ENCODE measurements at regions not wholly inside any gene's neighbourhood (a gene's known extent, or its start where the extent isn't known, plus 50 kb on each side); places are given as distances from the start of the nearest gene placed in this dataset.

DNA sequence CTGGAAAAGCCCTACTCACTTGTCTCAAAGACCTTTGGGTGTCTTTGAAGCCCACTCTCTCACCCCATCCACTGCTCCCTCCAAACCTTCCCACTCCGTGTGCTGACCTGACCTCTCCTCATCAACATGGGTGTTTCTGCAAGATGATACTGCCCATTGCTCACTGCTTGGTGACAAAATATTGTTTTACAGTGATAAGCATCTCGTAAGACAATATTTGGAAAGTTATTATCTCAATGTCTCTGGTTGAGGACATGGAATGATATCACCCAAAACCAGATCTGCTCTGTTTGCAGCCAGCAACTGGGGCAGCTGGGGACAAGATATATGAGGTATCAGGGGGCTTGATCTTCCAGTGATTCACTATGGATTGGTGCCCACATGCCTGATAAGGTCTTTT, 195.8 kb downstream of the SALL1 start:
- H3K27me3 Mint-ChIP-seq: peaks cover 6 to 19% of the 10 kb centered on the region in 2 donors
- no peak for ATAC-seq
- H3K4me3 Mint-ChIP-seq: no peak overlapping the region
- H3K27ac Mint-ChIP-seq: no peak overlapping the region
- H3K9me3 Mint-ChIP-seq: no peaks in the 10 kb centered on the region
- DNase-seq (ENCODE audit: low spot score): no peak
- H3K4me1 Mint-ChIP-seq (ENCODE audit: low read depth in 2 of 2): no peaks in the 10 kb centered on the region
- no peaks in the 10 kb centered on the region for H3K36me3 Mint-ChIP-seq

GRCh38 chr16:50954469-50954868, 196.6 kb downstream of the SALL1 start:
- Mint-ChIP-seq H3K27me3 (peaks cover 6 to 19% of the 10 kb centered on the region in 2 donors), H3K27ac (no peak overlapping the region), H3K4me1 (ENCODE audit: low read depth in 2 of 2) (no peaks in the 10 kb centered on the region), H3K9me3 (no peaks in the 10 kb centered on the region), H3K4me3 (no peak overlapping the region), H3K36me3 (no peaks in the 10 kb centered on the region)
- no peak for DNase-seq (ENCODE audit: low spot score)
- no peak for ATAC-seq

GRCh38 chr16:50953290-50953689, 197.8 kb downstream of the SALL1 start:
- H3K9me3 Mint-ChIP-seq: no peaks in the 10 kb centered on the region
- peaks cover 6 to 19% of the 10 kb centered on the region in 2 donors for H3K27me3 Mint-ChIP-seq
- H3K36me3 Mint-ChIP-seq: no peaks in the 10 kb centered on the region
- H3K27ac Mint-ChIP-seq: no peak overlapping the region
- ATAC-seq: no peak
- no peak overlapping the region for H3K4me3 Mint-ChIP-seq
- no peak for DNase-seq (ENCODE audit: low spot score)
- H3K4me1 Mint-ChIP-seq (ENCODE audit: low read depth in 2 of 2): no peaks in the 10 kb centered on the region

- Mint-ChIP-seq H3K27ac (no peak overlapping the region), H3K36me3 (no peaks in the 10 kb centered on the region)
- ATAC-seq: no peak
These were observed 200.1 kb downstream of the SALL1 start for GRCh38 chr16:50950955-50951354.

DNA sequence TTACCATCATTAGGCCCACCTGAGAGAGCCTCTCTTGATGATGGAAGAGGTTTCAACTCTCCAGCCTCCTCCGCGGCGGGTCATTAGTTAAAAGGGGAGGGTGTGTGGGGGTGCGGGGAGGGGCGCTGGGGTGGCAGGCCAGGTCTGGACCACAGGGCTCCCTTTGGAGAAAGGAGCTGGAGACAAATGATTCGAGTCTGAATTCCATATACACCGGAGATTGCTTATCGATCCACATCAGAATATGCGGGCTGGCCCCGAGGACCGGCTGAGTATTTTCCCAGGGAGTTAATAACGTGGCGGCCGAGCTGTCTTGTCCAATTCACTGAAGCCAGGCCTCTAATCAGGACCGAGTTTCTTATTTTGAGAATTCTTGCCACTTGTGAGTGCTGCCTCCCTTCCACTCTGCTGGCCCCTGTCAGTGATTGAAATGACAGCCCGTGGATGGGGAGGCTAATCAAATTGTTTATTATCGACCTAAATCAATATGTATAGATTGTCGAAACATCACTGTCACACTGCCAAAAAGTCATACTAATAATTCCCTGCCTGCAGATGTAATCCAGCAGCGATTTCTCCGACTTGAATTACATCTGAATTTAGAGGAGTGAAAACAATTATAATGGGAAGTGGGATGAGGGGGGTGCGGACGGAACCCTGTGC, 202.7 kb downstream of the SALL1 start:
- Mint-ChIP-seq H3K27me3 (peaks cover 4 to 15% of the 10 kb centered on the region in 2 donors), H3K36me3 (no peaks in the 10 kb centered on the region), H3K4me1 (ENCODE audit: low read depth in 2 of 2) (no peaks in the 10 kb centered on the region), H3K9me3 (no peaks in the 10 kb centered on the region), H3K27ac (no peak overlapping the region), H3K4me3 (no peak overlapping the region)
- ATAC-seq (no peak), DNase-seq (ENCODE audit: low spot score) (no peak)

More at GRCh38 chr16:50950955-50951354, 200.1 kb downstream of the SALL1 start:
- Mint-ChIP-seq H3K4me1 (ENCODE audit: low read depth in 2 of 2) (no peaks in the 10 kb centered on the region), H3K4me3 (no peak overlapping the region), H3K27me3 (peaks cover 4 to 21% of the 10 kb centered on the region in 2 donors), H3K9me3 (no peaks in the 10 kb centered on the region)
- no peak for DNase-seq (ENCODE audit: low spot score)

DNA sequence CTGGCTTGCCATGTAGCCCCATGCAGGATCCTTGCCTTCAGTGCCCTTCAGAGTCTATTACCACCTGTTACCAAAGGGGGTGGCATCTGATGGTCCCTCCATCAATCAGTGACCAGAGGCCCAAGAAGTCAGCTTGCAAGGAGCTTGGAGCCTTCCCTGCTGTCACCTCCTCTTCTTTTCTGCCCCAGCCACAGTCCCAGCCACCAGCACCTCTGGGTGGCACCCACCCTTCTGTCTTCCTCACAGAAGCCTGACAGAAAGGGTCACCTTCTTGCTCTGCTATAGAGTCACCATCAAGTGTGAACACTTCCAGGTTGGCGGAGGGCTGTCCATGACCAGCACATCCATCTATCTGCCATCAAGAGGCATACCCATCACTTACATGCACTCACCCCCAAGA, 203.2 kb downstream of the SALL1 start:
- peaks cover 4 to 13% of the 10 kb centered on the region in 2 donors for H3K27me3 Mint-ChIP-seq

DNA sequence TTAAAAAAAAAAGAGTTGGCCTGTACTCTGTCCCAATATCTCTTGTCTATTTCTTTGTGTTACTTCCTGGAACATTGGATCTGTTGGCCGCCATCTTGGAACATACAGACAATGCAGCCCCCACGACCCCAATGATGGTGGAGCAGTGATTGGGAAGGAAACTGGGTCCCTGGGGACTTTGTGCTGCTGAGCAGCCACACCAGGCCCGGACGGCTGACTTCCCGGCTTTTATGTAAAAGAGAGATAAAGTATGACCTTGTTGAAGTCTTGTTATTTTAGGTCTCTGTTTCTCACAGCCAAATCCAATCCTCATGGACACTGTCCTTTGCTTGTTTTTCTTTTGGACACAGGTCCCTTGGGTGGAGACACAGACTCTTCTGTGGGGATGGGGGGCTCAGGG, 204.5 kb downstream of the SALL1 start:
- no peak overlapping the region for H3K27ac Mint-ChIP-seq
- H3K9me3 Mint-ChIP-seq: no peaks in the 10 kb centered on the region
- DNase-seq (ENCODE audit: low spot score) (no peak), ATAC-seq (no peak)
- no peaks in the 10 kb centered on the region for H3K36me3 Mint-ChIP-seq
- peaks cover 4 to 5% of the 10 kb centered on the region in 2 donors for H3K27me3 Mint-ChIP-seq
- H3K4me1 Mint-ChIP-seq (ENCODE audit: low read depth in 2 of 2): no peaks in the 10 kb centered on the region
- no peak overlapping the region for H3K4me3 Mint-ChIP-seq

More for the DNA sequence above, 203.2 kb downstream of the SALL1 start:
- DNase-seq (ENCODE audit: low spot score): no peak
- Mint-ChIP-seq H3K4me3 (no peak overlapping the region), H3K9me3 (no peaks in the 10 kb centered on the region), H3K27ac (no peak overlapping the region), H3K36me3 (no peaks in the 10 kb centered on the region), H3K4me1 (ENCODE audit: low read depth in 2 of 2) (no peaks in the 10 kb centered on the region)
- no peak for ATAC-seq

DNA sequence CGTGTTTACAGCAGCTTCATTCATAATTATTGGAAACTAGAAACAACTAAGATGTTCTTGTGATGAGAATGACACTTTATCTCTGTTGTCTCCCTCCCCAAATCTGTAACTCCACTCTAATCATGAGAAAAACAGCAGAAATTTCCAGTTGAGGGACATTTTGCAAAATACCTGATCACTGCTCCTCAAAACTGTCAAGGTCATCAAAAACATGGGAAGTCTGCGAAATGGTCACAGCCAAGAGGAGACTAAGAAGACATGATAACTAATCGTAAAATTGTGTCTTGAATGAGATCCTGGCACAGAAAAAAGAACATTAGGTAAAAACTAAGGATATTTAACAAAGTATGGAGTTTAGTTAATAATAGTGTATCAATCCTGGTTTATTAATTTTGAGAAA, 204.2 kb downstream of the CYLD start:
- Mint-ChIP-seq H3K27ac (no peak overlapping the region), H3K27me3 (peaks cover 4 to 5% of the 10 kb centered on the region in 2 donors), H3K36me3 (no peaks in the 10 kb centered on the region)

GRCh38 chr16:50945171-50945570, 203.3 kb downstream of the CYLD start:
- Mint-ChIP-seq H3K4me3 (no peak overlapping the region), H3K4me1 (ENCODE audit: low read depth in 2 of 2) (no peaks in the 10 kb centered on the region), H3K27me3 (peaks cover 4 to 5% of the 10 kb centered on the region in 2 donors), H3K36me3 (no peaks in the 10 kb centered on the region), H3K9me3 (no peaks in the 10 kb centered on the region), H3K27ac (no peak overlapping the region)
- DNase-seq (ENCODE audit: low spot score) (no peak), ATAC-seq (no peak)

More for the DNA sequence above, 204.2 kb downstream of the CYLD start:
- ATAC-seq (no peak), DNase-seq (ENCODE audit: low spot score) (no peak)
- H3K4me1 Mint-ChIP-seq (ENCODE audit: low read depth in 2 of 2): no peaks in the 10 kb centered on the region
- H3K4me3 Mint-ChIP-seq: no peak overlapping the region
- H3K9me3 Mint-ChIP-seq: no peaks in the 10 kb centered on the region

- no peak for ATAC-seq
- H3K9me3 Mint-ChIP-seq: no peaks in the 10 kb centered on the region
- H3K27me3 Mint-ChIP-seq: peaks cover 4 to 5% of the 10 kb centered on the region in 2 donors
- no peak for DNase-seq (ENCODE audit: low spot score)
- H3K4me3 Mint-ChIP-seq: no peak overlapping the region
- no peaks in the 10 kb centered on the region for H3K4me1 Mint-ChIP-seq (ENCODE audit: low read depth in 2 of 2)
- no peaks in the 10 kb centered on the region for H3K36me3 Mint-ChIP-seq
- no peak overlapping the region for H3K27ac Mint-ChIP-seq
These were observed 202.6 kb downstream of the CYLD start for GRCh38 chr16:50944436-50944835.

GRCh38 chr16:50944033-50944432, 202.1 kb downstream of the CYLD start:
- H3K36me3 Mint-ChIP-seq: no peaks in the 10 kb centered on the region
- H3K4me3 Mint-ChIP-seq: no peak overlapping the region
- H3K4me1 Mint-ChIP-seq (ENCODE audit: low read depth in 2 of 2): no peaks in the 10 kb centered on the region
- no peak overlapping the region for H3K27ac Mint-ChIP-seq
- peaks cover 4 to 5% of the 10 kb centered on the region in 2 donors for H3K27me3 Mint-ChIP-seq
- H3K9me3 Mint-ChIP-seq: no peaks in the 10 kb centered on the region
- ATAC-seq (no peak), DNase-seq (ENCODE audit: low spot score) (no peak)

DNA sequence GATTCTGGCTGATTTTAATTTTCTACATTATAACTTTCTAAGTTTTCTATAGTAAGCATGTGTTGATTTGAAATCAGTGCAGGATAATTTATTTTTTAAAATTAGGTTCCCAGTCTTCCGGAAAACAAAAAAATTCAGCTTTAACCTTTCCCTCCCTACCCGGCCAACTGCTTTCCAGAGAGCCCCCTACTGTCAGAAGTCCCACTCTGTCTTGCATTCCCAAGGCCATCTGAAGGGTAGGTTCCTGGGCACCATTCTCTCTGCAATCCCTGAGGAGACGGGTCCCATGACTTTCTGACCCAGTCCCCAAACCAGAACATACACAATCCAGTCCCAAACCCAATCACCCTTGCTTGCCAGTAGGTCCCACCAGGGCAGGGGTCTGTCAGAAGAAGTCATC, 200.3 kb downstream of the CYLD start:
- peaks cover 8 to 12% of the 10 kb centered on the region in 2 donors for H3K27me3 Mint-ChIP-seq
- H3K36me3 Mint-ChIP-seq: no peaks in the 10 kb centered on the region
- ATAC-seq: no peak
- no peak for DNase-seq (ENCODE audit: low spot score)
- H3K27ac Mint-ChIP-seq: no peak overlapping the region
- no peaks in the 10 kb centered on the region for H3K9me3 Mint-ChIP-seq
- no peaks in the 10 kb centered on the region for H3K4me1 Mint-ChIP-seq (ENCODE audit: low read depth in 2 of 2)
- H3K4me3 Mint-ChIP-seq: no peak overlapping the region

GRCh38 chr16:50941681-50942080, 199.8 kb downstream of the CYLD start:
- ATAC-seq: no peak
- no peaks in the 10 kb centered on the region for H3K36me3 Mint-ChIP-seq
- H3K27me3 Mint-ChIP-seq: peaks cover 8 to 16% of the 10 kb centered on the region in 2 donors
- DNase-seq (ENCODE audit: low spot score): no peak
- H3K4me1 Mint-ChIP-seq (ENCODE audit: low read depth in 2 of 2): no peaks in the 10 kb centered on the region
- no peak overlapping the region for H3K4me3 Mint-ChIP-seq
- no peak overlapping the region for H3K27ac Mint-ChIP-seq
- H3K9me3 Mint-ChIP-seq: no peaks in the 10 kb centered on the region

GRCh38 chr16:50940275-50940854, 198.5 kb downstream of the CYLD start:
- H3K27me3 Mint-ChIP-seq: peaks cover 4 to 21% of the 10 kb centered on the region in 2 donors
- H3K36me3 Mint-ChIP-seq: no peaks in the 10 kb centered on the region
- H3K9me3 Mint-ChIP-seq: no peaks in the 10 kb centered on the region
- ATAC-seq (no peak), DNase-seq (ENCODE audit: low spot score) (no peak)
- no peak overlapping the region for H3K4me3 Mint-ChIP-seq
- H3K27ac Mint-ChIP-seq: no peak overlapping the region
- H3K4me1 Mint-ChIP-seq (ENCODE audit: low read depth in 2 of 2): no peaks in the 10 kb centered on the region
